Urinary bladder (tissue), 3 donors: ENCODE measurements at regions not wholly inside any gene's neighbourhood (a gene's known extent, or its start where the extent isn't known, plus 50 kb on each side); places are given as distances from the start of the nearest gene placed in this dataset.
A peak's percentile ranks its signal among the peaks of the same experiment; 100 is the strongest.

ENCODE experiments used
- DNase-seq: peaks from one replicate; pipeline ENCODE4 v3.0.0-alpha.2; 2015; ENCODE audit errors: extremely low spot score
- H3K27ac ChIP-seq: one replicate; pipeline ENCODE4 v1.5.1; 2013; ENCODE audit warnings: low read depth, mild to moderate bottlenecking, moderate library complexity
- H3K36me3 ChIP-seq: one replicate; pipeline ENCODE4 v1.6.1; 2013; ENCODE audit warnings: mild to moderate bottlenecking, moderate library complexity; ENCODE audit not compliant: insufficient read depth
- H3K4me1 ChIP-seq: one replicate; pipeline ENCODE4 v1.6.1; 2013; ENCODE audit warnings: mild to moderate bottlenecking, moderate library complexity; ENCODE audit not compliant: insufficient read depth
- H3K4me3 ChIP-seq: one replicate; pipeline ENCODE4 v1.5.1; 2013; ENCODE audit warnings: low read depth, low read length
- WGBS: extraction: QIAGEN DNeasy Blood & Tissue Kit; methylation state at CpG from one replicate; pipeline ENCODE4 v1.1.7; 2013; 5-methylcytosine and 5-hydroxymethylcytosine counted together
- donor health status: healthy with polysubstance abuse.
- donor health status: healthy.

- H3K27ac ChIP-seq, result no peak overlapping the region
- no peaks in the 10 kb centered on the region for H3K36me3 ChIP-seq
- H3K4me3 ChIP-seq, result no peak overlapping the region
- H3K4me1 ChIP-seq, result no peaks in the 10 kb centered on the region
- 68% methylated on average over 2 of the region's 2 CpGs for WGBS
- DNase-seq, result no peak
These were observed 114.0 kb upstream of the GLS start for GRCh38 chr2:190766595-190766994.

- Histone ChIP-seq H3K4me1 (no peaks in the 10 kb centered on the region), H3K27ac (no peak overlapping the region), H3K36me3 (no peaks in the 10 kb centered on the region), H3K4me3 (no peak overlapping the region)
- 77% methylated on average over 3 of the region's 3 CpGs for WGBS
- no peak for DNase-seq
These were observed 112.8 kb upstream of the GLS start for GRCh38 chr2:190767821-190768220.

- no peak overlapping the region for H3K27ac ChIP-seq
- DNase-seq, result no peak
- no peaks in the 10 kb centered on the region for H3K36me3 ChIP-seq
- H3K4me1 ChIP-seq, result no peaks in the 10 kb centered on the region
- H3K4me3 ChIP-seq, result no peak overlapping the region
These were observed 111.4 kb upstream of the GLS start for GRCh38 chr2:190769258-190769657.

- no peak for DNase-seq
- Histone ChIP-seq H3K4me1 (no peaks in the 10 kb centered on the region), H3K36me3 (no peaks in the 10 kb centered on the region), H3K27ac (no peak overlapping the region), H3K4me3 (no peak overlapping the region)
These were observed 108.9 kb upstream of the GLS start for GRCh38 chr2:190771726-190772125.

- H3K27ac ChIP-seq, result no peak overlapping the region
- H3K4me3 ChIP-seq, result no peak overlapping the region
- 99% methylated on average over 1 of the region's 1 CpG for WGBS
- no peaks in the 10 kb centered on the region for H3K36me3 ChIP-seq
- H3K4me1 ChIP-seq, result no peaks in the 10 kb centered on the region
- DNase-seq, result no peak
These were observed 100.0 kb upstream of the GLS start for GRCh38 chr2:190780594-190780993.

- 36% methylated on average over 4 of the region's 4 CpGs for WGBS
- Histone ChIP-seq H3K4me3 (no peak overlapping the region), H3K27ac (no peak overlapping the region), H3K4me1 (no peaks in the 10 kb centered on the region), H3K36me3 (no peaks in the 10 kb centered on the region)
- no peak for DNase-seq
These were observed 98.9 kb upstream of the GLS start for GRCh38 chr2:190781604-190782198.

GRCh38 chr2:190782264-190782663 lies 98.4 kb upstream of the GLS start:
- Histone ChIP-seq H3K4me3 (no peak overlapping the region), H3K27ac (no peak overlapping the region), H3K36me3 (no peaks in the 10 kb centered on the region), H3K4me1 (no peaks in the 10 kb centered on the region)
- 95% methylated on average over 2 of the region's 2 CpGs for WGBS
- no peak for DNase-seq

- no peak overlapping the region for H3K4me3 ChIP-seq
- 99% methylated on average over 1 of the region's 1 CpG for WGBS
- no peaks in the 10 kb centered on the region for H3K4me1 ChIP-seq
- no peaks in the 10 kb centered on the region for H3K36me3 ChIP-seq
- H3K27ac ChIP-seq, result no peak overlapping the region
- DNase-seq, result no peak
These were observed 96.9 kb upstream of the GLS start for GRCh38 chr2:190783513-190784263.

- H3K36me3 ChIP-seq, result no peaks in the 10 kb centered on the region
- 95% methylated on average over 2 of the region's 2 CpGs for WGBS
- H3K4me1 ChIP-seq, result no peaks in the 10 kb centered on the region
- no peak overlapping the region for H3K4me3 ChIP-seq
- no peak overlapping the region for H3K27ac ChIP-seq
- no peak for DNase-seq
These were observed 95.3 kb upstream of the GLS start for GRCh38 chr2:190785334-190785733.

GRCh38 chr2:190786404-190787166 lies 94.0 kb upstream of the GLS start:
- WGBS, result 13% methylated on average over 4 of the region's 4 CpGs
- no peak for DNase-seq
- peak overlapping the region; percentile 38 for H3K27ac ChIP-seq
- no peaks in the 10 kb centered on the region for H3K36me3 ChIP-seq
- no peaks in the 10 kb centered on the region for H3K4me1 ChIP-seq
- H3K4me3 ChIP-seq, result no peak overlapping the region

- H3K27ac ChIP-seq, result no peak overlapping the region
- WGBS, result 81% methylated on average over 3 of the region's 3 CpGs
- no peak for DNase-seq
- no peak overlapping the region for H3K4me3 ChIP-seq
- no peaks in the 10 kb centered on the region for H3K4me1 ChIP-seq
- no peaks in the 10 kb centered on the region for H3K36me3 ChIP-seq
These were observed 92.8 kb upstream of the GLS start for GRCh38 chr2:190787743-190788235.

- no peak overlapping the region for H3K27ac ChIP-seq
- H3K4me3 ChIP-seq, result no peak overlapping the region
- DNase-seq, result no peak
- H3K4me1 ChIP-seq, result no peaks in the 10 kb centered on the region
- 75% methylated on average over 2 of the region's 2 CpGs for WGBS
- no peaks in the 10 kb centered on the region for H3K36me3 ChIP-seq
These were observed 91.3 kb upstream of the GLS start for GRCh38 chr2:190789074-190790004.

GRCh38 chr2:190791347-190791975 lies 89.2 kb upstream of the GLS start:
- Histone ChIP-seq H3K4me1 (no peaks in the 10 kb centered on the region), H3K36me3 (no peaks in the 10 kb centered on the region), H3K27ac (no peak overlapping the region), H3K4me3 (no peak overlapping the region)
- WGBS, result 67% methylated on average over 7 of the region's 7 CpGs
- DNase-seq, result no peak
